Mammary epithelial cell (primary cell): ENCODE measurements at regions not wholly inside any gene's neighbourhood (a gene's known extent, or its start where the extent isn't known, plus 50 kb on each side); places are given as distances from the start of the nearest gene placed in this dataset.

Experiments
- EZH2 ChIP-seq: IDR thresholded peaks from 2 replicates; pipeline ENCODE4 v1.6.1; 2012; ENCODE audit warnings: low read length, inconsistent platforms, borderline replicate concordance
- TF ChIP-seq, protein P1 (sequence below), 2 donors: IDR thresholded peaks in 1 of 2; conservative IDR thresholded peaks in 1 of 2; 2 replicates each; pipeline ENCODE4 v1.5.1; 2011 to 2012; ENCODE audit warnings: inconsistent platforms in 2 of 2, low read length in 2 of 2, mild to moderate bottlenecking in 2 of 2, control low read depth in 1 of 2, low read depth in 1 of 2; ENCODE audit not compliant: insufficient read depth in 1 of 2; ENCODE audit errors: extremely low read depth in 1 of 2

DNA sequence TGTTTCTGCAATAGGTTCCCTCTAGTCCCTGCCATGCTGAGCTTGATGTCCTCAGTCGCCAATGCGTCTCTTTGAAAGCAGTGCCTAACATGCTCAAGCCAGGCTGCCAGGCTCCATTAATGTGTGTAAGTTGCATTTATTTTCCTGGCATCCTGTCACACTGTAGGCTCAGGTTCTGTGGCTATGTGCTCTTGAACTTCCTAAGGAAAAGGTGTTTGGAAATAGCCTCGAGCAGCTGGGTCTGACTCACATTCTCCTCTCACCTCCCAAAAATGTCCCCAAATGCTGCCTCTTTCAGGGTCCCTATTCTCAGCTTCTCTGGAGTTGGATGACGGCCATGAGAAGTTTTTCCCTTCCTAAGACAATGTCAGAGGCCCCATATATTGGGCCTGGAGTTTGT is 58.0 kb upstream of the SLC14A2 start:
- TF ChIP-seq, protein P1, sequence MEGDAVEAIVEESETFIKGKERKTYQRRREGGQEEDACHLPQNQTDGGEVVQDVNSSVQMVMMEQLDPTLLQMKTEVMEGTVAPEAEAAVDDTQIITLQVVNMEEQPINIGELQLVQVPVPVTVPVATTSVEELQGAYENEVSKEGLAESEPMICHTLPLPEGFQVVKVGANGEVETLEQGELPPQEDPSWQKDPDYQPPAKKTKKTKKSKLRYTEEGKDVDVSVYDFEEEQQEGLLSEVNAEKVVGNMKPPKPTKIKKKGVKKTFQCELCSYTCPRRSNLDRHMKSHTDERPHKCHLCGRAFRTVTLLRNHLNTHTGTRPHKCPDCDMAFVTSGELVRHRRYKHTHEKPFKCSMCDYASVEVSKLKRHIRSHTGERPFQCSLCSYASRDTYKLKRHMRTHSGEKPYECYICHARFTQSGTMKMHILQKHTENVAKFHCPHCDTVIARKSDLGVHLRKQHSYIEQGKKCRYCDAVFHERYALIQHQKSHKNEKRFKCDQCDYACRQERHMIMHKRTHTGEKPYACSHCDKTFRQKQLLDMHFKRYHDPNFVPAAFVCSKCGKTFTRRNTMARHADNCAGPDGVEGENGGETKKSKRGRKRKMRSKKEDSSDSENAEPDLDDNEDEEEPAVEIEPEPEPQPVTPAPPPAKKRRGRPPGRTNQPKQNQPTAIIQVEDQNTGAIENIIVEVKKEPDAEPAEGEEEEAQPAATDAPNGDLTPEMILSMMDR (conservative IDR thresholded peaks at IDR 0.05 in 1 of 2, IDR thresholded peaks at IDR 0.05 in 1 of 2; ENCODE audit: extremely low read depth in 1 of 2, insufficient read depth in 1 of 2, low read depth in 1 of 2, low read length in 2 of 2): no peak
- TF ChIP-seq EZH2: no peak
